ENCODE measurements at regions not wholly inside any gene's neighbourhood (a gene's known extent, or its start where the extent isn't known, plus 50 kb on each side); places are given as distances from the start of the nearest gene placed in this dataset.

GRCh38 chr18:78678318-78678695, 301.3 kb upstream of the SALL3 start:
- TF ChIP-seq CTCF (IDR thresholded peaks at IDR 0.05; ENCODE audit: low read depth, low read length), result no peak

GRCh38 chr18:78679031-78679430, 300.6 kb upstream of the SALL3 start:
- no peak overlapping the region for H3K4me3 ChIP-seq (ENCODE audit: low read depth, low read length)
- TF ChIP-seq CTCF (IDR thresholded peaks at IDR 0.05; ENCODE audit: low read depth, low read length), result no peak

More at GRCh38 chr18:78678318-78678695, 301.3 kb upstream of the SALL3 start:
- no peak overlapping the region for H3K4me3 ChIP-seq (ENCODE audit: low read depth, low read length)

- no peak for TF ChIP-seq CTCF (IDR thresholded peaks at IDR 0.05; ENCODE audit: low read depth, low read length)
Observed at GRCh38 chr18:78679613-78680260, 299.9 kb upstream of the SALL3 start.

GRCh38 chr18:78681396-78681795, 298.2 kb upstream of the SALL3 start:
- TF ChIP-seq CTCF (IDR thresholded peaks at IDR 0.05; ENCODE audit: low read depth, low read length), result no peak
- H3K4me3 ChIP-seq (ENCODE audit: low read depth, low read length), result no peak overlapping the region

More at GRCh38 chr18:78679613-78680260, 299.9 kb upstream of the SALL3 start:
- H3K4me3 ChIP-seq (ENCODE audit: low read depth, low read length), result no peak overlapping the region

- TF ChIP-seq CTCF (IDR thresholded peaks at IDR 0.05; ENCODE audit: low read depth, low read length), result no peak
- no peak overlapping the region for H3K4me3 ChIP-seq (ENCODE audit: low read depth, low read length)
Observed at GRCh38 chr18:78681934-78682333, 297.7 kb upstream of the SALL3 start.

- TF ChIP-seq CTCF (IDR thresholded peaks at IDR 0.05; ENCODE audit: low read depth, low read length), result no peak
- H3K4me3 ChIP-seq (ENCODE audit: low read depth, low read length), result no peak overlapping the region
Observed at GRCh38 chr18:78682716-78683115, 296.9 kb upstream of the SALL3 start.

- TF ChIP-seq CTCF (IDR thresholded peaks at IDR 0.05; ENCODE audit: low read depth, low read length), result no peak
- H3K4me3 ChIP-seq (ENCODE audit: low read depth, low read length), result no peak overlapping the region
Observed at GRCh38 chr18:78683191-78684010, 296.2 kb upstream of the SALL3 start.
